ENCODE measurements at regions not wholly inside any gene's neighbourhood (a gene's known extent, or its start where the extent isn't known, plus 50 kb on each side); places are given as distances from the start of the nearest gene placed in this dataset.

DNA sequence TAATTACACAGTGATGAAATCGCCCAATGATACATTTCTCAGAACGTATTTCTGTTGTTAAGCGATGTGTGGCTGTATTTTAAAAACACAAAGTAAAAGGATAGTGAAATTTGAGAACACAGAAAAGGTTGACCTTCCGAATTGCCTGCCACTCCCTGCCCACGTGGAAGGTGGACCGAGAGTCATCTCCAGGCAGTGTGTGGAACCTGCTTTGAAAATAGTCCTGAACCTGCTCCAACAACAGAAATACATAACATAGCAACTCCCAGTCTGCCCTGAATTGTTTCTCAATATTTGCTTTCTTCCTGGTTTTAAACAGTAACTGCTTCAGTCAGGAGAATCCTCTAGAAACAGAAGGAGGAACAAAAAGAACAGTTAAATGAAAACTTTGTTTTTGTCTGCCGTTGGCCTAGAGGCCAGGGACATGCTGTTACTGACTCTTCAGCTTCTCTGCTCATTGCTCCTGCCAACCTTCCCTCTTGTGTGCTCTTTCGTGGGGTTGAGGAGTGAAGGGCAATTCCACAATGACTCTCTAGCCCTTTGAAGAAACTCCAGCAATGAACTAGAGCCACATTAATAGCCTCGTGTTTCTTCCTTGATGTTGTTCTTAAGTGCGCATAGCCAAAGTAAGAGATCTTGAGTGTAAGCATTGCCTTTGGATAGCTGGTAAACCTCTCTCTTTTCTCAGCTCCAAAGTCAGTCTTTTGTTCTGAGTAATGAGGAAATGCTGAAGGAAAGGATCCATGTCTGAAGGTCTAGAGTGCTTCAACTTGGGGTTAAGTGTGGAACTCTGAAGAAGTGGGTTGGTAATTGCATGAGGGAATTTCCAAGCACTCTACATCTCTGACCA, 452.5 kb upstream of the CCL2 start:
- Histone ChIP-seq H3K79me1 (ENCODE audit: low read depth in 1 of 2, low read length in 2 of 2) (no peaks in the 10 kb centered on the region), H3K4me2 (ENCODE audit: low read depth, low read length) (no peak overlapping the region), H3K27me3 (ENCODE audit: control insufficient read depth, insufficient read depth, low read length) (no peaks in the 10 kb centered on the region), H2AFZ (replicated peaks; ENCODE audit: low read length, poor library complexity) (no peak overlapping the region), H3K4ac (ENCODE audit: low read depth, low read length) (no peak overlapping the region), H2BK120ac (ENCODE audit: low read depth, low read length) (no peak overlapping the region), H3K18ac (ENCODE audit: low read depth, low read length) (no peak overlapping the region), H3K4me1 (ENCODE audit: control insufficient read depth, insufficient read depth, low read length) (no peaks in the 10 kb centered on the region), H3K9me1 (ENCODE audit: insufficient read depth, low read length) (no peaks in the 10 kb centered on the region), H3K23ac (ENCODE audit: low read depth, low read length) (no peak overlapping the region), H2BK15ac (ENCODE audit: low read depth, low read length) (no peak overlapping the region), H2BK5ac (ENCODE audit: low read depth, low read length, poor library complexity, severe bottlenecking) (no peak overlapping the region), H4K5ac (ENCODE audit: low read depth, low read length) (no peak overlapping the region), H4K8ac (ENCODE audit: low read depth in 2 of 2, low read length in 2 of 2) (no peak overlapping the region), H2BK20ac (ENCODE audit: low read depth, low read length) (no peak overlapping the region), H3K4me3 (ENCODE audit: insufficient read depth, low read depth, low read length) (no peak overlapping the region), H4K20me1 (ENCODE audit: insufficient read depth, low read length) (no peaks in the 10 kb centered on the region), H3K9me3 (ENCODE audit: control insufficient read depth, insufficient read depth, low read length) (no peaks in the 10 kb centered on the region), H3K27ac (ENCODE audit: insufficient read depth, low read length) (no peak overlapping the region), H2AK9ac (replicated peaks; ENCODE audit: low read depth, low read length, poor library complexity) (no peak overlapping the region), H3K36me3 (ENCODE audit: control insufficient read depth, insufficient read depth, low read length) (no peaks in the 10 kb centered on the region), H3K56ac (ENCODE audit: extremely low read depth, insufficient read depth, low read length) (no peak overlapping the region), H2AK5ac (ENCODE audit: low read depth, low read length) (no peak overlapping the region), H3K14ac (replicated peaks; ENCODE audit: low read depth, low read length) (no peak overlapping the region), H3K9ac (ENCODE audit: low read depth, low read length) (no peak overlapping the region), H4K91ac (ENCODE audit: insufficient read depth, low read depth, low read length) (no peak overlapping the region)
- CTCF ChIA-PET: interaction anchor here (0.6 kb wide), 1 partner anchor 1040 kb away, joined by 3 read pairs; no protein-coding TSS in a partner anchor
- intact Hi-C loops (cut with micrococcal nuclease) (no loop called here), dilution Hi-C loops (cut with HindIII; ENCODE audit: low sequenced_read_pairs, unreplicated experiment) (no loop called here), in situ Hi-C loops (cut with MboI; ENCODE audit: low sequenced_read_pairs) (no loop called here)
- no CpG with 5 or more reads among the region's 10 CpGs for WGBS, 2 experiments (ENCODE audit: extremely low coverage in 2 of 2, insufficient read length in 1 of 2)
- POLR2A ChIA-PET (ENCODE audit: unreplicated experiment): no interaction called here
- BruUV-seq (replicated peaks): no TSS peak
- TF ChIP-seq CEBPB (IDR thresholded peaks at IDR 0.05; ENCODE audit: low read depth, low read length): no peak
- no peak for TF ChIP-seq FOS (IDR thresholded peaks at IDR 0.05; ENCODE audit: low read depth, low read length)
- no peak for TF ChIP-seq MAZ (IDR thresholded peaks at IDR 0.05; ENCODE audit: borderline replicate concordance, low read depth, low read length)
- TF ChIP-seq CHD1 (IDR thresholded peaks at IDR 0.05; ENCODE audit: low read depth, low read length): no peak
- no peak for TF ChIP-seq RFX5 (IDR thresholded peaks at IDR 0.05; ENCODE audit: low read depth, low read length)
- ATAC-seq (ENCODE audit: low read depth) (no peak), DNase-seq (no peak)

Measured in IMR-90 (cell line).